ENCODE measurements at regions not wholly inside any gene's neighbourhood (a gene's known extent, or its start where the extent isn't known, plus 50 kb on each side); places are given as distances from the start of the nearest gene placed in this dataset.
A peak's percentile ranks its signal among the peaks of the same experiment; 100 is the strongest.

DNA sequence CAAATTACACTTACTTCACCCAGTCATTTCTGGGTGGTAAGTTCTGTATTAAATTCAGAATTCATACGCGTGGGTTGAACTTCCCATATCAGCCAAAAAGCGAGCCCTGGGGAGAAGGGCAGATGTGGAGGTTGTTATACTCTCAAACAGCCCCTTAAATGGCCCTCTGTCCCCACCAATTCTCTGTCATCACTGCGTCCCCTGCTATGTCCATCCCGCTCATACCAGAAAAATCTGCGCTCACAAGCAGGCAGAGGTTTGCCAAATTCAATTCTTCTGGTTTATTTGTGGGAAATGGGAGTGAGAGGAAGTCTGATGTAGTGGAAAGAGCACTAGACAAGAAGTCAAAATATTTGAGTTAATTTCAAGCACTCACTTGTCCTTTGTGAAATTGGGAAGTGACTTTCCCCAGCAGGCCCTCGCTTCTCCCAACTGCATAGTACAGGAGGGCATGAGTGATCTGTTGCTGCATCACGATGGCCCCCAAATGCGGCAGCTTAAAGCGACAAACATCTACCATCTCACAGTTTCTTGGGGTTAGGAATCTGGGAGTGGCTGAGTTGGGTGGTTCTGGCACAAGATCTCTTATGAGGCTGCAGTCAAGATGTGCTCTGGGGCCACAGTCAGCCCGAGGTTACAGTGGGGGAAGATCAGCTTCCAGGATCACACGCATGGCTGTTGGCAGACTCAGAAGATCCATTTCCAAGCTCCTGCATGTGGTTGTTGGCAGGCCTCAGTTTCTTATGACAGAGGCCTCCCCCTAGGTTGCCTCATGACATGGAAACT lies 67.7 kb downstream of the CPN2 start:
- TF ChIP-seq, protein P1, sequence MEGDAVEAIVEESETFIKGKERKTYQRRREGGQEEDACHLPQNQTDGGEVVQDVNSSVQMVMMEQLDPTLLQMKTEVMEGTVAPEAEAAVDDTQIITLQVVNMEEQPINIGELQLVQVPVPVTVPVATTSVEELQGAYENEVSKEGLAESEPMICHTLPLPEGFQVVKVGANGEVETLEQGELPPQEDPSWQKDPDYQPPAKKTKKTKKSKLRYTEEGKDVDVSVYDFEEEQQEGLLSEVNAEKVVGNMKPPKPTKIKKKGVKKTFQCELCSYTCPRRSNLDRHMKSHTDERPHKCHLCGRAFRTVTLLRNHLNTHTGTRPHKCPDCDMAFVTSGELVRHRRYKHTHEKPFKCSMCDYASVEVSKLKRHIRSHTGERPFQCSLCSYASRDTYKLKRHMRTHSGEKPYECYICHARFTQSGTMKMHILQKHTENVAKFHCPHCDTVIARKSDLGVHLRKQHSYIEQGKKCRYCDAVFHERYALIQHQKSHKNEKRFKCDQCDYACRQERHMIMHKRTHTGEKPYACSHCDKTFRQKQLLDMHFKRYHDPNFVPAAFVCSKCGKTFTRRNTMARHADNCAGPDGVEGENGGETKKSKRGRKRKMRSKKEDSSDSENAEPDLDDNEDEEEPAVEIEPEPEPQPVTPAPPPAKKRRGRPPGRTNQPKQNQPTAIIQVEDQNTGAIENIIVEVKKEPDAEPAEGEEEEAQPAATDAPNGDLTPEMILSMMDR (IDR thresholded peaks at IDR 0.05; ENCODE audit: borderline replicate concordance, extremely low read depth, insufficient read depth) = no peak
- no peaks in the 10 kb centered on the region for H3K27me3 ChIP-seq (ENCODE audit: control insufficient read depth, insufficient read depth, low read length)
- H3K4me1 ChIP-seq (ENCODE audit: control insufficient read depth in 2 of 3, insufficient read depth in 2 of 3, low read depth in 1 of 3, low read length in 3 of 3) = peaks cover 0 to under 1% (median under 1%) of the 10 kb centered on the region in 3 donors
- intact Hi-C loops (cut with DNase I) = no loop called here
- H3K27ac ChIP-seq (ENCODE audit: low read depth in 2 of 2, low read length in 2 of 2) = no peak overlapping the region
- H3K36me3 ChIP-seq (ENCODE audit: control insufficient read depth in 2 of 3, insufficient read depth in 3 of 3, low read length in 3 of 3) = no peaks in the 10 kb centered on the region
- DNase-seq (peak in 2 of 5 donors; percentile 4 to 20), FAIRE-seq (no peak)
- H3K9me3 ChIP-seq (ENCODE audit: control insufficient read depth in 2 of 3, insufficient read depth in 1 of 3, low read length in 3 of 3) = no peaks in the 10 kb centered on the region
- no peak overlapping the region for H3K9ac ChIP-seq (ENCODE audit: low read length in 3 of 3)
- no peak overlapping the region for H3K4me3 ChIP-seq (ENCODE audit: low read length in 3 of 3)

- no peaks in the 10 kb centered on the region for H3K9me3 ChIP-seq (ENCODE audit: control insufficient read depth in 2 of 3, insufficient read depth in 1 of 3, low read length in 3 of 3)
- H3K4me1 ChIP-seq (ENCODE audit: control insufficient read depth in 2 of 3, insufficient read depth in 2 of 3, low read depth in 1 of 3, low read length in 3 of 3) = no peaks in the 10 kb centered on the region
- H3K27ac ChIP-seq (ENCODE audit: low read depth in 2 of 2, low read length in 2 of 2) = no peak overlapping the region
- no peak overlapping the region for H3K9ac ChIP-seq (ENCODE audit: low read length in 3 of 3)
- peak in 1 of 5 donors; percentile 20 for DNase-seq
- intact Hi-C loops (cut with DNase I) = no loop called here
- TF ChIP-seq, protein P1 (IDR thresholded peaks at IDR 0.05; ENCODE audit: borderline replicate concordance, extremely low read depth, insufficient read depth) = no peak
- FAIRE-seq = no peak
- no peak overlapping the region for H3K4me3 ChIP-seq (ENCODE audit: low read length in 3 of 3)
- H3K27me3 ChIP-seq (ENCODE audit: control insufficient read depth, insufficient read depth, low read length) = no peaks in the 10 kb centered on the region
- no peaks in the 10 kb centered on the region for H3K36me3 ChIP-seq (ENCODE audit: control insufficient read depth in 2 of 3, insufficient read depth in 3 of 3, low read length in 3 of 3)
Observed at GRCh38 chr3:194284351-194284750, 66.8 kb downstream of the CPN2 start.

GRCh38 chr3:194285024-194285849 lies 65.9 kb downstream of the CPN2 start:
- Histone ChIP-seq H3K36me3 (ENCODE audit: control insufficient read depth in 2 of 3, insufficient read depth in 3 of 3, low read length in 3 of 3) (no peaks in the 10 kb centered on the region), H3K4me1 (ENCODE audit: control insufficient read depth in 2 of 3, insufficient read depth in 2 of 3, low read depth in 1 of 3, low read length in 3 of 3) (no peaks in the 10 kb centered on the region), H3K27ac (ENCODE audit: low read depth in 2 of 2, low read length in 2 of 2) (no peak overlapping the region), H3K9me3 (ENCODE audit: control insufficient read depth in 2 of 3, insufficient read depth in 1 of 3, low read length in 3 of 3) (no peaks in the 10 kb centered on the region), H3K4me3 (ENCODE audit: low read length in 3 of 3) (no peak overlapping the region), H3K27me3 (ENCODE audit: control insufficient read depth, insufficient read depth, low read length) (no peaks in the 10 kb centered on the region), H3K9ac (ENCODE audit: low read length in 3 of 3) (no peak overlapping the region)
- DNase-seq = no peak
- no peak for FAIRE-seq
- intact Hi-C loops (cut with DNase I) = no loop called here
- TF ChIP-seq, protein P1 (IDR thresholded peaks at IDR 0.05; ENCODE audit: borderline replicate concordance, extremely low read depth, insufficient read depth) = no peak

Data from kidney (tissue), 13 donors.